Activated T-cell treated with anti-CD3 and anti-CD28 coated beads, Interleukin-2, amount 50 U/mL, for 24 hours (primary cell): ENCODE measurements at regions not wholly inside any gene's neighbourhood (a gene's known extent, or its start where the extent isn't known, plus 50 kb on each side); places are given as distances from the start of the nearest gene placed in this dataset.

ENCODE experiments used
- DNase-seq: peaks from one replicate; pipeline ENCODE4 v3.0.0-alpha.2; 2020
- H3K27ac Mint-ChIP-seq: 2 replicates; pipeline ENCODE4 v1.8.0; 2020; ENCODE audit warnings: mild to moderate bottlenecking, mixed read lengths
- H3K27me3 Mint-ChIP-seq: 2 replicates; pipeline ENCODE4 v1.8.0; 2020; ENCODE audit warnings: mixed read lengths
- H3K36me3 Mint-ChIP-seq: 2 replicates; pipeline ENCODE4 v1.8.0; 2020; ENCODE audit warnings: low read depth, mixed read lengths
- H3K4me1 Mint-ChIP-seq: 2 replicates; pipeline ENCODE4 v1.8.0; 2020; ENCODE audit warnings: low read depth, mixed read lengths
- H3K4me3 Mint-ChIP-seq: 2 replicates; pipeline ENCODE4 v1.8.0; 2020; ENCODE audit warnings: mild to moderate bottlenecking, moderate library complexity, mixed read lengths
- H3K9me3 Mint-ChIP-seq: 2 replicates; pipeline ENCODE4 v1.8.0; 2020; ENCODE audit warnings: mixed read lengths

- Mint-ChIP-seq H3K36me3 (no peaks in the 10 kb centered on the region), H3K4me3 (no peak overlapping the region), H3K27me3 (peaks cover 5% of the 10 kb centered on the region), H3K4me1 (no peaks in the 10 kb centered on the region), H3K9me3 (no peaks in the 10 kb centered on the region), H3K27ac (no peak overlapping the region)
- no peak for DNase-seq
Measured at GRCh38 chr15:92565351-92566125, 90.0 kb downstream of the FAM174B start.

DNA sequence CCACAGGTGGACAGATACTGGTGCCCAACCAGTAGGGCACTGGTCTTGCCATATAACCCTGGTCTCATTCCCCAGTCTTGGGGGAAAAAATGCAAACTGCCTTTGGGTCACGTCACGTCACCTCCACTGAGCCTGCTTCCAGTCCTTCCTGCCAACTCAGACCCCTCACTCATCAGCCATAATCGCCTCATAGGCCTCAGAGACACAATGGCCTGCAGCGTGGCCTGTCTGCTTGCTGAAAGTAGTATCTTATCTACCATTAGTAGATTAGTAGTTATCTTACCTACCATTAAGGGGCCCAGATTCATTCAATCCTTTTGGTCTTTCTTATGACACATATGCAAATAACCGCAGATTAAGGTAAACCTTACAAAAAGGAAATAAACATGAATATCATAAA is 93.8 kb downstream of the FAM174B start:
- DNase-seq: no peak

DNA sequence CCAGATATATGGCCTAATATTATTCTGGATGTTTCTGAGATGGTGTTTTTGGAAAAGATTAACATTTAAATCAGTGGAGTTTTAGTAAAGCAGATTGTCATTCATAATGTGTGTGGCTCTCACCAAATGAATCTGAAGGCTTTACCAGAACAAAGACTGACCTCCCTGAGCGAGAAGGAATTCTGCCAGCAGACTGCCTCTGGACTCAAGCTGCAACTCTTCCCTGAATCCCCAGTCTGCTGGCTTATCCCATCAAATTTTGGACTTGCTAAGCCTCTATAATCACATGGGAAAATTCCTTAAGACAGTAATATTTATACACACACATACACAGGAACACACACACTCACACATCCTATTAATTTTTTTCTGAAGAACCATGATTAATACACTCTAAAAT is 102.3 kb downstream of the FAM174B start:
- peaks cover 39% of the 10 kb centered on the region for H3K27me3 Mint-ChIP-seq
- no peak for DNase-seq
- H3K36me3 Mint-ChIP-seq: no peaks in the 10 kb centered on the region
- H3K9me3 Mint-ChIP-seq: no peaks in the 10 kb centered on the region
- no peak overlapping the region for H3K4me3 Mint-ChIP-seq
- no peaks in the 10 kb centered on the region for H3K4me1 Mint-ChIP-seq
- H3K27ac Mint-ChIP-seq: no peak overlapping the region

More for the DNA sequence above, 93.8 kb downstream of the FAM174B start:
- H3K27ac Mint-ChIP-seq: no peak overlapping the region
- H3K27me3 Mint-ChIP-seq: peaks cover 7% of the 10 kb centered on the region
- H3K36me3 Mint-ChIP-seq: no peaks in the 10 kb centered on the region
- H3K9me3 Mint-ChIP-seq: no peaks in the 10 kb centered on the region
- no peaks in the 10 kb centered on the region for H3K4me1 Mint-ChIP-seq
- H3K4me3 Mint-ChIP-seq: no peak overlapping the region

- Mint-ChIP-seq H3K4me1 (no peaks in the 10 kb centered on the region), H3K36me3 (no peaks in the 10 kb centered on the region), H3K4me3 (no peak overlapping the region), H3K27ac (no peak overlapping the region), H3K27me3 (peaks cover 64% of the 10 kb centered on the region), H3K9me3 (peaks cover 7% of the 10 kb centered on the region)
- DNase-seq: no peak
Measured at GRCh38 chr15:92545996-92546395, 109.6 kb downstream of the FAM174B start.

- Mint-ChIP-seq H3K36me3 (no peaks in the 10 kb centered on the region), H3K9me3 (peaks cover 7% of the 10 kb centered on the region), H3K27me3 (peaks cover 47% of the 10 kb centered on the region), H3K4me1 (no peaks in the 10 kb centered on the region), H3K4me3 (no peak overlapping the region), H3K27ac (no peak overlapping the region)
- no peak for DNase-seq
Measured at GRCh38 chr15:92541291-92542200, 114.0 kb downstream of the FAM174B start.

DNA sequence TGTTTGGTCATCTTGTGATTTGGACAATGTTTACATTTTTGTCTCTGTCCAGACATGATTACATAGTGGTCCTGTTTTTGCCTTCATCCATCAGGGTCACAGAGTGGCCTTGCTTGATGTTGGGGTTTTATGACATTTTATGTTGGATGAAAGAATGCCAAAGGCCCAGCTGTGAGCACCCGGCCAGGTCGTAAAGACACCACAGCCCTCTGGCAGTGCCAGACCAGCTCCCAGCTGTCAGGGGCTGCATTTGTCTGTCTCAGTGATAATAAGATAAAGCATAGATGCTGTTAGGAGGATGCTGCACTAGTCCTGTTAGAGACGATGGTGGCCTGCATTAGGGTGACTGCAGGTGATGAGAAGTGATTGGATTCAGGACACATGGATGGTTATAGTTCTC is 117.5 kb downstream of the FAM174B start:
- no peak overlapping the region for H3K4me3 Mint-ChIP-seq
- H3K4me1 Mint-ChIP-seq: no peaks in the 10 kb centered on the region
- peaks cover 28% of the 10 kb centered on the region for H3K27me3 Mint-ChIP-seq
- DNase-seq: no peak
- no peak overlapping the region for H3K27ac Mint-ChIP-seq
- H3K36me3 Mint-ChIP-seq: no peaks in the 10 kb centered on the region
- H3K9me3 Mint-ChIP-seq: peaks cover 8% of the 10 kb centered on the region

GRCh38 chr15:92533298-92533697 is 122.3 kb downstream of the FAM174B start:
- Mint-ChIP-seq H3K4me1 (no peaks in the 10 kb centered on the region), H3K27ac (no peak overlapping the region), H3K4me3 (no peak overlapping the region), H3K9me3 (peaks cover 8% of the 10 kb centered on the region), H3K27me3 (peaks cover 44% of the 10 kb centered on the region), H3K36me3 (no peaks in the 10 kb centered on the region)
- DNase-seq: no peak

DNA sequence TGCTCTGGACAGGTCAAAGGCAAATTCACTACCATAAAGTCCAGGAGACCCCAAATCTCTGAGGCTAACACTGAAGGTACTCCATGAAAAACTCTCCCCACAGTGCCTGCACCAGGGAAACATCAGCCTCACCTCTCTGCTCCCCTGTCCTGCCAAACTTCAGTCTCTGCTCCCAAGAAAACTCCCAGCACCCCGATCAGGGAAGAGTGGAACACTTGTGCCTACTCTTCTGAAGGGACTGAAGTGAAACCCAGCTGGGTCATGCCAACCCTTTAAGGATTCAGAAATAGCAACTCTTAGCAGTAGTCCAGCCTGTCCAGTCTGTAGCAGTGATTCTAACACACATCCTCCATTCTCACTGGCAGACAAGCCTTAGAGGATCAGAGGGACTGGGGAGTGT is 124.2 kb downstream of the FAM174B start:
- no peak for DNase-seq
- Mint-ChIP-seq H3K4me3 (no peak overlapping the region), H3K36me3 (no peaks in the 10 kb centered on the region), H3K27me3 (peaks cover 52% of the 10 kb centered on the region), H3K9me3 (peaks cover 8% of the 10 kb centered on the region), H3K27ac (no peak overlapping the region), H3K4me1 (no peaks in the 10 kb centered on the region)

- H3K4me3 Mint-ChIP-seq: no peak overlapping the region
- H3K4me1 Mint-ChIP-seq: no peaks in the 10 kb centered on the region
- no peak for DNase-seq
- H3K36me3 Mint-ChIP-seq: no peaks in the 10 kb centered on the region
- H3K9me3 Mint-ChIP-seq: no peaks in the 10 kb centered on the region
- H3K27me3 Mint-ChIP-seq: peaks cover 44% of the 10 kb centered on the region
- H3K27ac Mint-ChIP-seq: no peak overlapping the region
Measured at GRCh38 chr15:92528736-92529135, 126.8 kb downstream of the FAM174B start.

GRCh38 chr15:92527197-92527596 is 128.4 kb downstream of the FAM174B start:
- no peak for DNase-seq
- H3K27me3 Mint-ChIP-seq: peaks cover 44% of the 10 kb centered on the region
- H3K27ac Mint-ChIP-seq: no peak overlapping the region

GRCh38 chr15:92525758-92526245 is 129.8 kb downstream of the FAM174B start:
- no peaks in the 10 kb centered on the region for H3K9me3 Mint-ChIP-seq
- H3K36me3 Mint-ChIP-seq: no peaks in the 10 kb centered on the region
- DNase-seq: no peak
- peaks cover 4% of the 10 kb centered on the region for H3K4me1 Mint-ChIP-seq
- H3K4me3 Mint-ChIP-seq: no peak overlapping the region
- no peak overlapping the region for H3K27ac Mint-ChIP-seq
- peaks cover 31% of the 10 kb centered on the region for H3K27me3 Mint-ChIP-seq

More at GRCh38 chr15:92527197-92527596, 128.4 kb downstream of the FAM174B start:
- H3K9me3 Mint-ChIP-seq: no peaks in the 10 kb centered on the region
- H3K36me3 Mint-ChIP-seq: no peaks in the 10 kb centered on the region
- H3K4me3 Mint-ChIP-seq: no peak overlapping the region
- H3K4me1 Mint-ChIP-seq: no peaks in the 10 kb centered on the region

DNA sequence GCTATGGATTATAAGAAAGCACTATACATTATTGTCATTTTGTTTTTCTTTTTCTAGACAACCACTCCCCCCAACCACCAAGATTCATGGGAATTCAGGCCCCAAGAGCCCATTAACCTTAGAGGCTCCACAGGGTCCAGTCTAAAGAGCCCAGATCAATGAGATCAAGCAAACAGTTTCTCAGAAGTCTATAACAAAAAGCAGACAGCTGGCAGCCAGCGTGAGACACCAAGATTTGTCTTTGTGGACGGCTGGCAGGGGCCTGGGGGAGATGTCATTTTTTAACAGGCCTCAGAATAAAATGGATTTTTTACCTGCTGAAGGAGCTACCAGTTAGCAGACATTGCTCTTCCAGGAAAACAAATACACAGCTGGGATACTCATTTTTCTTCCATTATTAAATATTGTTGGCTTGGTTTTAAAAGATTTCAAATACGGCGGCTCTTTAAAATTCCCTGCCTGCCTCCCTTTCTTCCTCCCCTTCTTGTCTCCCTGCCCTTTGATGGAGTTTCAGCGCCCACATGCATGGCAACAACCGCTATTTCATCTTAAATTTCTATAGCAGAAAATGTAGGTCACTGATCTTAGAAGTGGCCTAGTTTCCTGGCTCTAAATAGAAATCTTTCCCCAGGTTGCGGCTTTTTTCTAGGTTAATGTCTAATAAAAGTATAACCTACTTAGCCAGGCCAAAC is 130.6 kb downstream of the FAM174B start:
- peaks cover 26% of the 10 kb centered on the region for H3K27me3 Mint-ChIP-seq
- H3K9me3 Mint-ChIP-seq: no peaks in the 10 kb centered on the region
- H3K36me3 Mint-ChIP-seq: no peaks in the 10 kb centered on the region
- H3K4me3 Mint-ChIP-seq: no peak overlapping the region
- peaks cover 4% of the 10 kb centered on the region for H3K4me1 Mint-ChIP-seq
- no peak overlapping the region for H3K27ac Mint-ChIP-seq
- no peak for DNase-seq

GRCh38 chr15:92524161-92524560 is 130.5 kb downstream of the ST8SIA2 start:
- no peak overlapping the region for H3K4me3 Mint-ChIP-seq
- H3K36me3 Mint-ChIP-seq: no peaks in the 10 kb centered on the region
- H3K27ac Mint-ChIP-seq: no peak overlapping the region
- peaks cover 17% of the 10 kb centered on the region for H3K27me3 Mint-ChIP-seq
- H3K9me3 Mint-ChIP-seq: no peaks in the 10 kb centered on the region
- peaks cover 4% of the 10 kb centered on the region for H3K4me1 Mint-ChIP-seq
- DNase-seq: no peak

DNA sequence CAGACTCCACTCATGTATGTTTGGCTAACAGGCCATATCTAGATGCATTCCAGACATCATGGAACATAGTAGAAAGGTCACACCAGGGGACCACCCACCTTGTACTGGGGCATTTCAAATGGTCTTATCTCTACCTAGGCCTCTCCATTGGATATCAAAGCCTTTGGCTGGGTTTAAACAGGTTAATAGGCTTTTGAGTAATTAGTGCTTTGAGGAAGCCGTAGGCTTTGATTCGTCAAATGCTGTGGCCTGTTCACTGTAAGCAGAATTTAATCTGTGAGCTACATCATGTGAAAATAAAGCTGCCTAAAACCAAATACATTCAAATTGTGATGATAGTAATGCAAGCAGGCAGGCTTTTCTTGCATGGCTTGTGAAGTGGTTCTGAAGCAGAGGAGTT is 129.5 kb downstream of the ST8SIA2 start:
- no peak overlapping the region for H3K4me3 Mint-ChIP-seq
- H3K27ac Mint-ChIP-seq: no peak overlapping the region
- H3K27me3 Mint-ChIP-seq: peaks cover 8% of the 10 kb centered on the region
- H3K36me3 Mint-ChIP-seq: no peaks in the 10 kb centered on the region
- peaks cover 4% of the 10 kb centered on the region for H3K4me1 Mint-ChIP-seq
- no peak for DNase-seq
- H3K9me3 Mint-ChIP-seq: no peaks in the 10 kb centered on the region
